Esophagus squamous epithelium (tissue), 5 donors: ENCODE measurements at regions not wholly inside any gene's neighbourhood (a gene's known extent, or its start where the extent isn't known, plus 50 kb on each side); places are given as distances from the start of the nearest gene placed in this dataset.
"Not testable (repeated sequence)": the region's sequence is repeated elsewhere in the genome, so short reads cannot be mapped to it uniquely, and the experiment has no call there.

Experiments used
- DNase-seq: peaks from one replicate; lab custom pipeline; 2025; lab: John Stamatoyannopoulos, UW
- H3K27ac ChIP-seq, 4 donors: fragments of 200-600 bp; sonication (generic); one replicate each; pipeline ENCODE4 v1.5.1; 2016 to 2019; ENCODE audit warnings: mild to moderate bottlenecking in 1 of 4
- H3K27me3 ChIP-seq, 4 donors: fragments of 200-600 bp; sonication (generic); 1 replicate in 3 of 4; 2 replicates in 1 of 4; pipeline versions ENCODE4 v1.5.1 to v1.6.0; 2017 to 2021; ENCODE audit warnings: antibody characterized with exemption in 1 of 4
- H3K36me3 ChIP-seq, 3 donors: fragments of 200-600 bp; sonication (generic); one replicate each; pipeline ENCODE4 v1.5.1; 2016 to 2019
- H3K4me1 ChIP-seq, 3 donors: fragments of 200-600 bp; sonication (generic); one replicate each; pipeline ENCODE4 v1.5.1; 2017 to 2019
- H3K4me3 ChIP-seq, 4 donors: fragments of 200-600 bp; sonication (generic); 1 replicate in 3 of 4; 2 replicates in 1 of 4; pipeline ENCODE4 v1.5.1; 2016 to 2019; ENCODE audit warnings: mild to moderate bottlenecking in 2 of 4, moderate library complexity in 1 of 4
- H3K9me3 ChIP-seq, 3 donors: fragments of 200-600 bp; sonication (generic); one replicate each; pipeline ENCODE4 v1.5.1; 2016 to 2019
- POLR2A ChIP-seq, 4 donors: fragments of 450-650 bp; IDR thresholded peaks; one replicate each; pipeline ENCODE4 v1.6.1; 2017; ENCODE audit warnings: antibody characterized with exemption in 4 of 4, mild to moderate bottlenecking in 4 of 4, moderate library complexity in 3 of 4
- WGBS, 2 donors: methylation state at CpG; one replicate each; pipeline ENCODE4 v1.1.5; 2018; 5-methylcytosine and 5-hydroxymethylcytosine counted together
- intact Hi-C: fragments of 100-400 bp; cut with DNase I; formaldehyde crosslinking; loops from one replicate; pipeline ENCODE4 v1.15.0; 2022
- TF ChIP-seq, protein P1 (sequence below), 6 experiments: fragments of 450-650 bp in 4 of 6; fragments of 200-600 bp in 2 of 6; sonication (generic) in 2 of 6; IDR thresholded peaks; one replicate each; pipeline ENCODE4 v1.5.1; 2016 to 2019; ENCODE audit warnings: antibody characterized with exemption in 6 of 6, mild to moderate bottlenecking in 4 of 6, moderate library complexity in 4 of 6
- donor health status: DM: yes; HTN: yes; CAD: no.

- intact Hi-C loops, result no loop called here
- Histone ChIP-seq H3K36me3 (no peaks in the 10 kb centered on the region), H3K4me3 (no peak overlapping the region), H3K9me3 (no peaks in the 10 kb centered on the region), H3K4me1 (no peaks in the 10 kb centered on the region), H3K27ac (no peak overlapping the region), H3K27me3 (no peaks in the 10 kb centered on the region)
- 70 to 86% methylated on average over 1 of the region's 1 CpG for WGBS, 2 donors
- no peak for TF ChIP-seq POLR2A (IDR thresholded peaks at IDR 0.05)
- TF ChIP-seq, protein P1, sequence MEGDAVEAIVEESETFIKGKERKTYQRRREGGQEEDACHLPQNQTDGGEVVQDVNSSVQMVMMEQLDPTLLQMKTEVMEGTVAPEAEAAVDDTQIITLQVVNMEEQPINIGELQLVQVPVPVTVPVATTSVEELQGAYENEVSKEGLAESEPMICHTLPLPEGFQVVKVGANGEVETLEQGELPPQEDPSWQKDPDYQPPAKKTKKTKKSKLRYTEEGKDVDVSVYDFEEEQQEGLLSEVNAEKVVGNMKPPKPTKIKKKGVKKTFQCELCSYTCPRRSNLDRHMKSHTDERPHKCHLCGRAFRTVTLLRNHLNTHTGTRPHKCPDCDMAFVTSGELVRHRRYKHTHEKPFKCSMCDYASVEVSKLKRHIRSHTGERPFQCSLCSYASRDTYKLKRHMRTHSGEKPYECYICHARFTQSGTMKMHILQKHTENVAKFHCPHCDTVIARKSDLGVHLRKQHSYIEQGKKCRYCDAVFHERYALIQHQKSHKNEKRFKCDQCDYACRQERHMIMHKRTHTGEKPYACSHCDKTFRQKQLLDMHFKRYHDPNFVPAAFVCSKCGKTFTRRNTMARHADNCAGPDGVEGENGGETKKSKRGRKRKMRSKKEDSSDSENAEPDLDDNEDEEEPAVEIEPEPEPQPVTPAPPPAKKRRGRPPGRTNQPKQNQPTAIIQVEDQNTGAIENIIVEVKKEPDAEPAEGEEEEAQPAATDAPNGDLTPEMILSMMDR (IDR thresholded peaks at IDR 0.05), result no peak
- DNase-seq, result no peak
Measured at GRCh38 chr6:130494729-130495128, 128.9 kb downstream of the TMEM200A start.

- intact Hi-C loops, result no loop called here
- no peak for DNase-seq
- H3K27ac ChIP-seq, result peak overlapping the region in 1 of 4 donors; percentile 26
Measured at GRCh38 chr6:130500693-130501092, 134.9 kb downstream of the TMEM200A start.

DNA sequence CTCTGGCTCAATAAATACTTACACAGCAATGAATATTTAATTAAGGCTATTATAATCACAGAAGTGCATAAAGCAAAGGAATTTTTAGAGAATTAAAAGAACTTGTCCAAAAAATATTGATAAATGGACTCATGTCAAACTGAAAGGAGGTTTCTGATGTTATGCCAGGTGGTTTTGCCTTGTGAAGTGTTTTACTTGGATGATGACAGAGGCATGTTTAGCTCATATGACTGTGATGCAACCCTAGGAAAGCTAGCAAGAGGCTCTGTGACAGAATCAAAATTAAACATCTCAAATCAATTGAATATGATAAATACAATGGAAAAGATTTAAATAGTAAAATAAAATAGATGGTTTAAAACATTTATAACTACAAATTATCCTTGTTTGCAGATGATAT lies 137.3 kb downstream of the TMEM200A start:
- no peak for TF ChIP-seq POLR2A (IDR thresholded peaks at IDR 0.05)
- TF ChIP-seq, protein P1 (IDR thresholded peaks at IDR 0.05), result no peak
- intact Hi-C loops, result no loop called here
- DNase-seq, result no peak
- Histone ChIP-seq H3K36me3 (no peaks in the 10 kb centered on the region), H3K4me1 (peaks cover 0 to 16% (median 0%) of the 10 kb centered on the region in 3 donors), H3K27me3 (no peaks in the 10 kb centered on the region), H3K4me3 (no peak overlapping the region), H3K27ac (no peak overlapping the region), H3K9me3 (no peaks in the 10 kb centered on the region)

More at GRCh38 chr6:130500693-130501092, 134.9 kb downstream of the TMEM200A start:
- WGBS, 2 donors, result 65 to 79% methylated on average over 5 to 6 of the region's 6 CpGs
- TF ChIP-seq POLR2A (IDR thresholded peaks at IDR 0.05), result no peak
- TF ChIP-seq, protein P1 (IDR thresholded peaks at IDR 0.05), result no peak
- no peaks in the 10 kb centered on the region for H3K27me3 ChIP-seq
- no peaks in the 10 kb centered on the region for H3K36me3 ChIP-seq
- no peaks in the 10 kb centered on the region for H3K9me3 ChIP-seq
- H3K4me3 ChIP-seq, result no peak overlapping the region
- H3K4me1 ChIP-seq, result no peaks in the 10 kb centered on the region

GRCh38 chr6:130505808-130506598 lies 140.2 kb downstream of the TMEM200A start:
- H3K4me3 ChIP-seq, result no peak overlapping the region
- no peaks in the 10 kb centered on the region for H3K9me3 ChIP-seq
- no peaks in the 10 kb centered on the region for H3K27me3 ChIP-seq
- intact Hi-C loops, result no loop called here
- TF ChIP-seq POLR2A (IDR thresholded peaks at IDR 0.05), result no peak
- TF ChIP-seq, protein P1 (IDR thresholded peaks at IDR 0.05), result no peak
- 54 to 60% methylated on average over 4 of the region's 4 CpGs for WGBS, 2 donors
- H3K36me3 ChIP-seq, result no peaks in the 10 kb centered on the region
- no peak for DNase-seq
- no peak overlapping the region for H3K27ac ChIP-seq
- peaks cover 0 to 16% (median 0%) of the 10 kb centered on the region in 3 donors for H3K4me1 ChIP-seq

GRCh38 chr6:130507005-130507665 lies 141.3 kb downstream of the TMEM200A start:
- intact Hi-C loops, H3K4me3 ChIP-seq, H3K27me3 ChIP-seq, H3K36me3 ChIP-seq, DNase-seq, H3K9me3 ChIP-seq: not testable (repeated sequence)
- Histone ChIP-seq H3K4me1 (peaks cover 0 to 16% (median 0%) of the 10 kb centered on the region in 3 donors), H3K27ac (peak overlapping the region in 2 of 4 donors; percentile 10 to 18)
- 29 to 32% methylated on average over 5 of the region's 5 CpGs for WGBS, 2 donors
